ENCODE measurements at regions not wholly inside any gene's neighbourhood (a gene's known extent, or its start where the extent isn't known, plus 50 kb on each side); places are given as distances from the start of the nearest gene placed in this dataset.

DNA sequence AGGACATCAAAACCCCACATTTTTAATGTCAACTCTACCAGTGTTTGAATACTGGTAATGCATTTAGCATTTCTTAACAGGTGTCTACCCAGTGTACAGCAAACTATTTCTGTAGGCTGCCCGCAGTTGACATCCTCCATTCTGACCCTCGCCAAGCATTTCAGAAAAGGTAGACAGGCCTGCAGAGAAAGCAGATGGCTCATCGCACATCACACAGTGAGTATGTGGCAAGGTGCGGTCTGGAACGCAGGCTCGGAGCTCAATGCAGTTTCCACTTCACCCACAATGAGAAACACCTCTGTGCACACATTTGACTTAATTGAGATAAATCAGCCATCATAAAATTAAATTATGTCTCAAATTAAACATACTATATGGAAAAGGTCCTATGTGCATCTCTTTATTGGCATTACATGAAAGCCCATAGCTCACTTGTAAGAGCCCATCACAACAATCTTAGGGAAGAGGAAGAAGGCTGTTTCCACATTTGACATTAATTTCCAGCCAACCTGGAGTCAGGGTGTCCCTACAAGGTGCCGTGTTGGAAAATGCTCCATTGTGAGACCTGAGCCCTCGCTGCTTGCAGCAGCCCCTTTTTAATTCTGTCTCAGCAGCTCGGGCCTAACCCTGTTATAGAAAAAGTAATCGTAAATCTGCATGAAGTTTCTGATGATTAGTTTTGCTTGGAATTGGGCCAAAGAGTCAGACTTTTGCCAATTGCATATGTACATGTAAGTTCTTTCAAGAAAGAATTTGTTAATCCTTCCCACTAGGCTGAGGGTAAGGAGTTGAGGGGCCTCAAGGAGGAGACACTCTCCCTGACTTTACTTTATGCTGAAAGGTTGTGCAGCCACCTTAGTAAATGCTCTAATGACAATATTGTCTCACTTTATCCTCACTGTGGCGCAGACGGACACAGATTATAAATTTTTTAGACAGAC, 378.7 kb upstream of the DYNLRB2 start:
- Mint-ChIP-seq H3K27ac (no peak overlapping the region), H3K36me3 (no peaks in the 10 kb centered on the region), H3K27me3 (peaks cover 2% of the 10 kb centered on the region), H3K4me3 (no peak overlapping the region), H3K4me1 (ENCODE audit: low read depth) (no peaks in the 10 kb centered on the region), H3K9me3 (ENCODE audit: low read depth) (no peaks in the 10 kb centered on the region)

DNA sequence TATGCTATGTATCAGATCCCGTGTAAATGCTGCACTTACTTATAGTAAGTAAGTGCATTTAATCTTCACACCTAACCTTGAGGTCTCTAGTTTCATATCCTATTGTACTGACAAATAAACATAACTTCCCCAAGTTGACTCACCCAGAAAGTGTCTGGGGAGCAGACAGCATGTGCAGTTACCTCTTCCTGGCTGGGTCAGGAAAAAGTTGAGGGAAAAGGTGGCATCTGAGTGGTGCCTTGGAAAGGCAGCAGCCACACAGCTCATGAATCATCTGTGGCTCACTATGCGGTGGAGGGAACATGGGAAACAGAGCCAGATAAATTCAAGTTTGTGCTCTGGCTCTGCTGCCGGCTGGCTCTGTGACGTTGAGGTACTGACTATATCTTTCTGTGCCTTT, 382.0 kb upstream of the DYNLRB2 start:
- Mint-ChIP-seq H3K4me1 (ENCODE audit: low read depth) (no peaks in the 10 kb centered on the region), H3K9me3 (ENCODE audit: low read depth) (peaks cover 3% of the 10 kb centered on the region), H3K4me3 (no peak overlapping the region), H3K27me3 (peaks cover 7% of the 10 kb centered on the region), H3K27ac (no peak overlapping the region), H3K36me3 (no peaks in the 10 kb centered on the region)

DNA sequence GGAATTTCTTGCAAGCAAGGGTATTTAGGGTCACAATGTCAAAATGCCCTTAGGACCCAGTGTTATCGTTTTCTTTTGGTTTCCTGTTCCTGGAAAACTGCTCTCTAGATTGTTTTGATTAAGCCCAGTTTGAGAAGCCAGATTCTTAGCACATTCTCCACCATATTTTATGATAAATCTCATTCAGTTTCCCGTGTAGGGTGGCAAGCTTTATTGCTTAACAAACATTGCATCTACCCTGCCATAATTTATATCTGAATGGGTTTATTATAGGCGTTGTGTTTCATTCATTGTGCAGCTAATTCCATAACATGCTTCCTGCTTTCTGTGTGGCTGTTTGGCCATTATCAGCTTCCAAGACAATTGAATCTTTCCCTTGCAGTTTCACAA, 389.1 kb upstream of the DYNLRB2 start:
- no peak overlapping the region for H3K27ac Mint-ChIP-seq
- peaks cover 5% of the 10 kb centered on the region for H3K9me3 Mint-ChIP-seq (ENCODE audit: low read depth)
- H3K4me3 Mint-ChIP-seq, result no peak overlapping the region
- H3K4me1 Mint-ChIP-seq (ENCODE audit: low read depth), result no peaks in the 10 kb centered on the region
- no peaks in the 10 kb centered on the region for H3K36me3 Mint-ChIP-seq
- peaks cover 7% of the 10 kb centered on the region for H3K27me3 Mint-ChIP-seq

DNA sequence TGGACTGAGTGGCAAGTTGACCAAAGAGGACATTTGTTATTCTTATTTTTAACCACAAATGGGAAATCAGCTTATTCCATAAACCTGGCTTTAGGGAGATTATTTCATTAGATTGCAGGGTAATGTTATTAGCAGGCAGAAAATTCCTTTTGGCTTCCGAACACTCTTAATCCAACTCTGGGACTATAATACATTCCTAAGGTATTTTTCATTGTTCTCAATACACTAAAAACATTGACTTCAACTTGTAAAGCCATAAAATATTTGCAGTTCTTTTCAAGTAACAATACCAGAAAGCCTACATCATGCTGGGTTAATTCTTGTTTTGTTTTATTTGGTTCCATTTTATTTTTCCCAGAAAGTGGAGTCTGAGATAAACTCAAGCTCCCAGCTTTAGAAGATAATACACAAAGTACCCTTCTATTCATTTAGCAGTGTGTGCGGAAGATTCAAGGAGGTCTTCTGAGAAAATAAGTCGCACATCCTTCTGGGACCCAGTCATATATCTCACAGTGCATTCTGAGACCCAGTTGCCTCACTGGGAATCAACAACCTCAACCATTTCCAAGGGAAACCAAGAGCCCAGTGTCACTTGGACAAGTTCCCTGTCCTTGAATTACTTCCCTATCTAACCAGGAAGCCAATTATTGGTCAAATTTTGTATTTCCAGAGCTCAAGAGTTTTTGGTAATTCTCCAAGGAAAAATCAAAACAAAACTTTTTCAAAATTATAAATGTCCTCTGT, 389.6 kb upstream of the DYNLRB2 start:
- Mint-ChIP-seq H3K9me3 (ENCODE audit: low read depth) (peaks cover 5% of the 10 kb centered on the region), H3K4me1 (ENCODE audit: low read depth) (no peaks in the 10 kb centered on the region), H3K27me3 (peaks cover 4% of the 10 kb centered on the region), H3K36me3 (no peaks in the 10 kb centered on the region), H3K27ac (no peak overlapping the region), H3K4me3 (no peak overlapping the region)

DNA sequence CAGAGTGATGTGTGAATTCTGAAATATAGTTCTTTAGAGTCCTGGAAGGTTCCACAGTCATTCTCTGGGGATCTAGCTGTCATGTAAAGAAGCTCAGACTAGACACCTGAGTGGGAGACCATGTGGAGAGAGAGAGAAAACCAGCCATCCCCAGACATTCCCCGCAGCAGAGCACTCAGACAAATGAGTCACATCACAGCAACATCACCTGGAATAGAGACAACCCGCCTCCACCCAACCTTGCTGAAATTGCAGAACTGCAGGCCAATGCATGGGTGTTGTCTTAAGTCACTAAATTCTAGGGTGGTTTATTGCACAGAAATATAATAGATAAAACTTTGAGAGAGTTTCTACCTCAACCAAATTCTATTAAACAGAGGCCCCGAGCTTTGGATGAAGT, 392.0 kb upstream of the DYNLRB2 start:
- peaks cover 4% of the 10 kb centered on the region for H3K27me3 Mint-ChIP-seq
- peaks cover 2% of the 10 kb centered on the region for H3K9me3 Mint-ChIP-seq (ENCODE audit: low read depth)
- H3K27ac Mint-ChIP-seq, result no peak overlapping the region
- H3K36me3 Mint-ChIP-seq, result no peaks in the 10 kb centered on the region
- no peak overlapping the region for H3K4me3 Mint-ChIP-seq
- H3K4me1 Mint-ChIP-seq (ENCODE audit: low read depth), result no peaks in the 10 kb centered on the region

DNA sequence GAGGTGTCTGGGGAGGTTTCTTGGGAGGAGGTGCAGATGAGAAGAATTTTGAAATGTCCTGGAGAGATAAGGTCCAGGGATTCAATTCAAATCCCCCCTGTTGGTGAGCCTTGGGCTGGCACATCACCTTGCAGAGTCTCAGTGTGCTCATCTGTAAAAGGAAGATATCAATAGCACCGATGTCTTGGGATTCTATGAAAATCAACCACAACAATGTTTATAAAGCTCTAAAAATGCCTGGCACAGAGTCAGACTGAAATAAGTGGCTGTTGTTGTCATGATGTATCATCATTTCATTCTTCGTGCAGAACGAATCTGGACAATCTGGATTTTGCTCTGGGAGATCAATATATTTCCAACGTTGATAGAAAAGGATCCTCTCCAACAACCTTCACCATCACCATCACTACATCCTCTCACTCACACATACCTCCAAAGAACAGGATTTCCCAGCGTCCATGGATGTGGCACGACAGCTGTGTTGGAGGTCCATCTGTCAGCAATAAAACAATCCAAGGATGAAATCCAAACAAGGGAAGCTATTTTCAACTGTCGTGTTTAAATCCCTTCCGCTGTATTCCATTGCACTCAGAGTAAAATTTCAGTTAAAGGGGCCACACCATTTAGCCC, 393.7 kb upstream of the DYNLRB2 start:
- Mint-ChIP-seq H3K36me3 (no peaks in the 10 kb centered on the region), H3K27ac (no peak overlapping the region), H3K27me3 (peaks cover 1% of the 10 kb centered on the region), H3K4me1 (ENCODE audit: low read depth) (no peaks in the 10 kb centered on the region), H3K9me3 (ENCODE audit: low read depth) (no peaks in the 10 kb centered on the region), H3K4me3 (no peak overlapping the region)

DNA sequence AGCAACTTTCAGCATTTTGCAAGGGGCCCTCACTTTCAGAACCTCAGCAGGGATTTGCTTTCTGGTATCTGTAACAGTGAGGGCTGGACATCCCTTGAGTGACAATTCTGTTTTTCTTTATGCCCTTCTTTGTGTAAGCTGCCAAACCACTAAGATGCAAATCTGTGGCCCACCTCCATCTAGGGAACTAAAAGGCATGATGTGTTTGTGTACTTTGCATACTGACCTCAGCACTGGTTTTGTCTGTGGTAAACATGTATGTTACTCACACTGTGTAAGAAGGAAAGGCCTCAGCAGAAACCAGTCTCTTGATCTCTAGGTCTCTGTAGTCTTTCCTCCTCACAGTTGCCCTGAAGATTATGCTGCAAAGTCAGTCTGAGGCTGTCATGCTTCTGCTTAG, 396.6 kb upstream of the DYNLRB2 start:
- no peak overlapping the region for H3K4me3 Mint-ChIP-seq
- H3K4me1 Mint-ChIP-seq (ENCODE audit: low read depth), result no peaks in the 10 kb centered on the region
- no peaks in the 10 kb centered on the region for H3K9me3 Mint-ChIP-seq (ENCODE audit: low read depth)
- peaks cover 1% of the 10 kb centered on the region for H3K27me3 Mint-ChIP-seq
- H3K36me3 Mint-ChIP-seq, result no peaks in the 10 kb centered on the region
- H3K27ac Mint-ChIP-seq, result no peak overlapping the region

DNA sequence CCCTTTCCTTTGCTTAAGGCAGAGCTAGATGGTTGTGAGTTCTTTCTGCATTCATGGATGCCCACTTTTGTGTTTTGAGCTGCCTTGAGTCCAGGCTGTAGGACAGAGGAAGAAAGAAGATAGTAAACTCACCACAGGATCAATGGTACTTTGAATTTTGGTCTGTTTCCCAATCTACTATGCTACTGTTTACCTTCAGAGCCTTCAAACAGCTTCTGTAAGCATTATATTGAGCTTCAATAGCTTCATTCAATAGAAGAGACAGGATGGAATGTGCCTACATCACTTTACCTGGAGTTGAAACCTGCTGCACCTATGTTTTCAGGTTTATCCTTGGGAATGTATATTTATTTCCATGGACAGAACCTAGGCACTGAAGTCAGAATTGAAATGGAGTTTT, 397.9 kb upstream of the DYNLRB2 start:
- Mint-ChIP-seq H3K27me3 (peaks cover 1% of the 10 kb centered on the region), H3K4me3 (no peak overlapping the region), H3K4me1 (ENCODE audit: low read depth) (no peaks in the 10 kb centered on the region)

DNA sequence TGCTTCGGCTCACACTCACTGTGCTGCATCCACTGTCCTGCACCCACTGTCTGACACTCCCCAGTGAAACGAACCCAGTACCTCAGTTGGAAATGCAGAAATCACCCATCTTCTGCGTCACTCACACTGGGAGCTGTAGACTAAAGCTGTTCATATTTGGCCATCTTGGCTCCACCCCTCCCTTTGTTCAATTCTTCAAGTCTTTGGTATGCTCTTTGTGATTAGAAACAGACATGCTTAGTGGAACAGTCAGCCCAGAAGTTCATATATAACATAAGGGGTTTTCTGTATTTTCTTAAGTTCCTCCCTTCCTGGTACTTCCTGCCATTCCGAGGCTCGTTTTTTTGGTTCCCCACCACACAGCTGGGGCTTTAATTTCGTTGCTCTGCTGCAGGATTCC, 398.5 kb upstream of the DYNLRB2 start:
- H3K27me3 Mint-ChIP-seq, result peaks cover 1% of the 10 kb centered on the region
- H3K4me1 Mint-ChIP-seq (ENCODE audit: low read depth), result no peaks in the 10 kb centered on the region
- no peak overlapping the region for H3K4me3 Mint-ChIP-seq
- no peaks in the 10 kb centered on the region for H3K9me3 Mint-ChIP-seq (ENCODE audit: low read depth)
- H3K27ac Mint-ChIP-seq, result no peak overlapping the region
- H3K36me3 Mint-ChIP-seq, result no peaks in the 10 kb centered on the region

More for the DNA sequence above, 397.9 kb upstream of the DYNLRB2 start:
- Mint-ChIP-seq H3K36me3 (no peaks in the 10 kb centered on the region), H3K27ac (no peak overlapping the region), H3K9me3 (ENCODE audit: low read depth) (no peaks in the 10 kb centered on the region)

DNA sequence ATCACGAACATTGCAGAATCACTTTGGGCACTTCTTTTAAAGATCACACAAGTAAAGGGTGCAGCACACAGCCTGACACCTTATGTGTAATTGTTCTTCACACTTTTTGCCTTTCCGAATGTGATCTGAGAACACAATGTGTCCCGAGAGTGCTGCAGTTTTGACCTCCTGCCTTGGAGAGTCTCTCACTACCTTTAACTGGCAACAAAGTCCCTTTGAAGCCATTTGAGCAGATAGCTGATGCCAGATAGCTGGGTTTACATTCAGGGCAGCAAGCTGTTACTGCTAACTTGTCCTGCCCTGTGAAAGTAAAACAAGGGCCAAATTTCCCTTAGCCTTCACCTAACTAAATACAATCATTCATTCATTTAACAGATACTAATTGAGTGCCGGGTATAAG, 411.0 kb upstream of the DYNLRB2 start:
- H3K36me3 Mint-ChIP-seq, result no peaks in the 10 kb centered on the region
- H3K27ac Mint-ChIP-seq, result no peak overlapping the region
- no peaks in the 10 kb centered on the region for H3K9me3 Mint-ChIP-seq (ENCODE audit: low read depth)
- H3K27me3 Mint-ChIP-seq, result no peaks in the 10 kb centered on the region
- no peak overlapping the region for H3K4me3 Mint-ChIP-seq
- no peaks in the 10 kb centered on the region for H3K4me1 Mint-ChIP-seq (ENCODE audit: low read depth)

DNA sequence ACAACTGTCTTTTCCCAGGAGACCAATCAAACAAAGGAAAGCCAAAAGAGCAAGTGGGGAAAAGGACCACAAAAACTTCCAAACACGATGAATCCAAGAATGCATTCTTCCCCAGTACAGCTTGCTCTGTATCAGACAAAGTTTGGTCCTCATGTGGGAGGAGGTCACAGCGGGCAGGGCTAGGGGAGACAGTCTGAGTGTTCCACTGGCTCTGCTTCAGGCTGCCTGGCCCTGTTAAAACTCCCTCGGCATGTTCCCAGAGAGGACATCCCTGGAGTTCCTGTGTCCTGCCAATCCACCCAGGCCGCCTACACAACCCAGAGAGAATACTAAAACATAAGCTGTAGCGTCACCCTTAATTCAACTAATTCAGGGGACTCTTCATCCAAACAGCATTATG, 415.1 kb upstream of the DYNLRB2 start:
- no peaks in the 10 kb centered on the region for H3K36me3 Mint-ChIP-seq
- no peak overlapping the region for H3K27ac Mint-ChIP-seq
- H3K9me3 Mint-ChIP-seq (ENCODE audit: low read depth), result no peaks in the 10 kb centered on the region
- no peak overlapping the region for H3K4me3 Mint-ChIP-seq
- peaks cover 1% of the 10 kb centered on the region for H3K27me3 Mint-ChIP-seq
- no peaks in the 10 kb centered on the region for H3K4me1 Mint-ChIP-seq (ENCODE audit: low read depth)

DNA sequence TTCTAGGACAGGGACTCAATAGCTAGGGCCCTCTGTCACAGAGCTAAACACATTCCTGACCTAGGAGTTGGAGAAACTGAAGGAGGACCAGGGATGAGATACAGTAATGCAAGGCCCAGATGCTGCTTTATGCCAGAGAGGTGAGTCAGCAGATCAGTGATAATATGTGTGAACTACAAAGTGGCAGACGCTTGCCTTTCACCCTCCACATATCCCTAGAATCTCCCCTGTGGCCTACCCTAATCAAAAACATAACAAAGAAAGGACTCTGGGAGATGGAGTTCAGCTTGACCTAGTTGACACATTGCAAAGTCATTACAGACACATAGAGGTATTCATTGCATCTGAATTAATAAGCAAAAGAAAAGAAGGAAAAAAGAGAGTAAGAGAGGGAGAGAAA, 417.6 kb upstream of the DYNLRB2 start:
- Mint-ChIP-seq H3K4me1 (ENCODE audit: low read depth) (no peaks in the 10 kb centered on the region), H3K36me3 (no peaks in the 10 kb centered on the region), H3K9me3 (ENCODE audit: low read depth) (no peaks in the 10 kb centered on the region), H3K27ac (no peak overlapping the region), H3K4me3 (no peak overlapping the region), H3K27me3 (peaks cover 2% of the 10 kb centered on the region)

DNA sequence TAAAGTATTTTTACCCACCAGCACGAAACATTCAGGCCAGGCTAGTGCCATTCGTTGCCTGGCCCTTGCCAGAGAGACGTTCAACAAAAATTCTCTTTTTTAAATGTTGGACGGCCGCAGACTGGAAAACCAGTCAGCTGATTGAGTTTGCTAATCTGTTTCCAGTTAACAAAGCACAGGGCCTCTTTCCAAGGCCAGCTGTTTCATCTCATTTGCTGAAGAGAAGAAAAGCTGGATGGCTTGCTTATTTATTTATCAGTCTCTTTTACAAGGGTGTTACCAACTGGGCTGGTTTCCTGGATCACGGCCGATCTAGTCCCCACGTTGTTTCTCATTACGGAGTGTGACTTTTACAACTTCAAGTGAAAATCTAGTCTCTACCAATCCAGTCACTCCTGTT, 418.7 kb upstream of the DYNLRB2 start:
- H3K4me1 Mint-ChIP-seq (ENCODE audit: low read depth), result no peaks in the 10 kb centered on the region
- no peaks in the 10 kb centered on the region for H3K36me3 Mint-ChIP-seq
- H3K27me3 Mint-ChIP-seq, result peaks cover 2% of the 10 kb centered on the region
- H3K9me3 Mint-ChIP-seq (ENCODE audit: low read depth), result no peaks in the 10 kb centered on the region
- H3K4me3 Mint-ChIP-seq, result no peak overlapping the region
- H3K27ac Mint-ChIP-seq, result no peak overlapping the region

DNA sequence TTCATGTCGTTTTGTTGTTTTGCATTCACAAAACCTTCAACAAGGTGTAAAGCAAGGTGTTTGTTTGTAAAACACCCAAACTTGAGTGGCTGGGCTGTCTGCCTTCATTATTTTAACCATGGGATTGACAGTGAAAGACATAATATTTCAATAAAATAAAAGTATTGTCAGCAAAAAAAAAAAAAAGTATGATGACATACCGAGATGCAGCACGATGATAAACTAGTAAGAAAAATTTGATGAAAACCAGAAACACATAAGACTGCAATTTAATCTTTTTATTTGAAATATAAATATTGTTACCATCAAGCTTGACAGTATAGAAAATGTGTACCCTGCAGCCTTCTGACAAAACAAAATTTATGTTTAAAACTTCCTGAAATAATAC, 419.3 kb upstream of the DYNLRB2 start:
- H3K4me1 Mint-ChIP-seq (ENCODE audit: low read depth), result no peaks in the 10 kb centered on the region
- H3K9me3 Mint-ChIP-seq (ENCODE audit: low read depth), result no peaks in the 10 kb centered on the region
- no peak overlapping the region for H3K27ac Mint-ChIP-seq
- peaks cover 2% of the 10 kb centered on the region for H3K27me3 Mint-ChIP-seq
- no peaks in the 10 kb centered on the region for H3K36me3 Mint-ChIP-seq
- no peak overlapping the region for H3K4me3 Mint-ChIP-seq

DNA sequence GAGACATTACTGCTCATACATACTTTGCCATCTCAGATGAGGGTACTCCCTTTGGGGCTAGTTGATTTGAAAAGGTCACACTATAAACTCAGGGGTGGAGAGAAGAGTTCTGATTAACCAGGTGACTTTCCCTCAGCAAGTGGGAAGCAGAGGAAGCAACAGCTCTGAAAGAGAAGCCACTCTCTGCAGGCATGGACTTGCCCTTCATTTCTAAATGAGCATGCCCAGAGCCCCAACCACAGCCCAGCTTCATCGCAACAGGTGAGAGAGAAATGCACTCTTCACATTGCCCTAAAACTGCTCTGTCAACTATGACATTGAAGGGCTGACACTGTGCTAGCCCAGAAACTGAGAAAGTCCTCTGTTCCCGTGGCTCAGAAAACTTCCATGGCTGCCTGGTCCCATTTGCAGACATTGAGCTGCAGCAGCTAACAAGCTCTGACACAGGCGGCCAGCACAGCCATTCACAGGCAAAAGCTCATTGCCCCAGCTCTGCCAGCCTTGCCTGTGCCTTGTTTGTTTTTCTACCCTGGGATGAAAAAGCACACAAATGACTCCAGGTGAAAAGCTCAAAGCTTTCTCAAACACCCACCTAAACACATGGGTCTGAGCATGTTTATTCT, 419.8 kb upstream of the DYNLRB2 start:
- Mint-ChIP-seq H3K9me3 (ENCODE audit: low read depth) (no peaks in the 10 kb centered on the region), H3K4me1 (ENCODE audit: low read depth) (no peaks in the 10 kb centered on the region), H3K27ac (no peak overlapping the region), H3K4me3 (no peak overlapping the region), H3K27me3 (peaks cover 2% of the 10 kb centered on the region), H3K36me3 (no peaks in the 10 kb centered on the region)
